H9 (cell line): ENCODE measurements at regions not wholly inside any gene's neighbourhood (a gene's known extent, or its start where the extent isn't known, plus 50 kb on each side); places are given as distances from the start of the nearest gene placed in this dataset.

ENCODE experiments used
- DNase-seq: peaks from one replicate; pipeline ENCODE4 v3.0.0-alpha.2; 2017
- H2AFZ ChIP-seq: one replicate; pipeline ENCODE4 v1.6.1; 2013; ENCODE audit warnings: mild to moderate bottlenecking, low read length, control low read depth, moderate library complexity
- H2AK5ac ChIP-seq: 2 replicates; pipeline ENCODE4 v1.6.1; 2013; ENCODE audit warnings: low read length, control low read depth, mixed read lengths; ENCODE audit not compliant: insufficient read length
- H2BK120ac ChIP-seq: one replicate; pipeline ENCODE4 v1.6.1; 2013; ENCODE audit warnings: low read depth, mild to moderate bottlenecking, low read length, control low read depth, inconsistent platforms; ENCODE audit not compliant: poor library complexity, severe bottlenecking
- H2BK12ac ChIP-seq: 2 replicates; pipeline ENCODE4 v1.6.1; 2013; ENCODE audit warnings: low read length, control low read depth, mixed read lengths, low read depth; ENCODE audit not compliant: insufficient read length
- H2BK15ac ChIP-seq: 2 replicates; pipeline ENCODE4 v1.6.1; 2013; ENCODE audit warnings: low read depth, low read length, control low read depth
- H2BK20ac ChIP-seq: one replicate; pipeline ENCODE4 v1.6.1; 2013; ENCODE audit warnings: low read depth, mild to moderate bottlenecking, low read length, control low read depth, inconsistent platforms; ENCODE audit not compliant: poor library complexity, severe bottlenecking
- H2BK5ac ChIP-seq: 2 replicates; pipeline ENCODE4 v1.6.1; 2013; ENCODE audit warnings: low read length, control low read depth, mixed read lengths; ENCODE audit not compliant: insufficient read length
- H3K14ac ChIP-seq: 2 replicates; pipeline ENCODE4 v1.6.1; 2013; ENCODE audit warnings: low read length, control low read depth; ENCODE audit not compliant: insufficient read depth
- H3K18ac ChIP-seq: 2 replicates; pipeline ENCODE4 v1.6.1; 2013; ENCODE audit warnings: low read depth, mild to moderate bottlenecking, mixed read lengths, low read length, control low read depth; ENCODE audit not compliant: insufficient read length
- H3K23ac ChIP-seq: 2 replicates; pipeline ENCODE4 v1.6.1; 2013; ENCODE audit warnings: low read length, control low read depth, mixed read lengths, low read depth; ENCODE audit not compliant: insufficient read length
- H3K23me2 ChIP-seq: 2 replicates; pipeline ENCODE4 v1.6.1; 2013; ENCODE audit warnings: low read depth, mild to moderate bottlenecking, mixed read lengths, low read length, control low read depth; ENCODE audit not compliant: insufficient read length, poor library complexity, severe bottlenecking
- H3K27ac ChIP-seq: 2 replicates; pipeline ENCODE4 v1.5.1; 2013; ENCODE audit warnings: low read length, control low read depth, mixed read lengths, low read depth; ENCODE audit not compliant: insufficient read length
- H3K27me3 ChIP-seq: 2 replicates; pipeline ENCODE4 v1.6.1; 2013; ENCODE audit warnings: low read length, control low read depth, inconsistent platforms; ENCODE audit not compliant: insufficient read depth
- H3K4ac ChIP-seq: 2 replicates; pipeline ENCODE4 v1.6.1; 2013; ENCODE audit warnings: low read depth, mild to moderate bottlenecking, control low read depth, inconsistent platforms, low read length, moderate library complexity
- H3K4me1 ChIP-seq: 2 replicates; pipeline ENCODE4 v1.6.1; 2013; ENCODE audit warnings: low read length, control low read depth, inconsistent platforms; ENCODE audit not compliant: insufficient read depth
- H3K4me2 ChIP-seq: 2 replicates; pipeline ENCODE4 v1.6.1; 2013; ENCODE audit warnings: low read length, control low read depth, mixed read lengths; ENCODE audit not compliant: insufficient read length, insufficient read depth
- H3K56ac ChIP-seq: 2 replicates; pipeline ENCODE4 v1.6.1; 2013; ENCODE audit warnings: low read depth, mild to moderate bottlenecking, mixed read lengths, low read length, control low read depth; ENCODE audit not compliant: insufficient read length
- H3K79me1 ChIP-seq: 2 replicates; pipeline ENCODE4 v1.6.1; 2013; ENCODE audit warnings: low read depth, mild to moderate bottlenecking, moderate library complexity, low read length, control low read depth, inconsistent platforms; ENCODE audit not compliant: insufficient read depth, poor library complexity, severe bottlenecking
- H3K79me2 ChIP-seq: 2 replicates; pipeline ENCODE4 v1.6.1; 2013; ENCODE audit warnings: low read length, control low read depth, inconsistent platforms; ENCODE audit not compliant: insufficient read depth
- H3K9ac ChIP-seq: 2 replicates; pipeline ENCODE4 v1.6.1; 2013; ENCODE audit warnings: low read length, control low read depth, mixed read lengths; ENCODE audit not compliant: insufficient read length; ENCODE audit errors: extremely low read depth
- H3K9me3 ChIP-seq: one replicate; pipeline ENCODE4 v1.6.1; 2013; ENCODE audit warnings: low read depth, low read length, inconsistent platforms; ENCODE audit not compliant: control insufficient read depth
- H3T11ph ChIP-seq: one replicate; pipeline ENCODE4 v1.6.1; 2013; ENCODE audit warnings: mild to moderate bottlenecking, low read length, control low read depth, inconsistent platforms
- H4K20me1 ChIP-seq: one replicate; pipeline ENCODE4 v1.6.1; 2013; ENCODE audit not compliant: control insufficient read depth, insufficient read length, insufficient read depth
- H4K5ac ChIP-seq: 2 replicates; pipeline ENCODE4 v1.6.1; 2013; ENCODE audit warnings: low read depth, mild to moderate bottlenecking, mixed read lengths, low read length, control low read depth; ENCODE audit not compliant: insufficient read length
- H4K8ac ChIP-seq: replicated peaks from 2 replicates; pipeline ENCODE4 v1.6.1; 2013; ENCODE audit warnings: low read length, control low read depth, mixed read lengths, low read depth; ENCODE audit not compliant: insufficient read length
- H4K91ac ChIP-seq: 2 replicates; pipeline ENCODE4 v1.6.1; 2013; ENCODE audit warnings: low read depth, mild to moderate bottlenecking, moderate library complexity, mixed read lengths, low read length, control low read depth; ENCODE audit not compliant: insufficient read length
- H3K27ac Mint-ChIP-seq, 3 experiments: 2 replicates in 2 of 3; 3 replicates in 1 of 3; pipeline ENCODE4 v1.8.0; 2020 to 2021; ENCODE audit warnings: mixed read lengths in 3 of 3, mild to moderate bottlenecking in 1 of 3, moderate library complexity in 1 of 3
- H3K27me3 Mint-ChIP-seq: 2 replicates; pipeline ENCODE4 v1.8.0; 2021; ENCODE audit warnings: low read depth, mild to moderate bottlenecking, moderate library complexity, mixed read lengths
- H3K36me3 Mint-ChIP-seq, 3 experiments: 2 replicates in 2 of 3; 3 replicates in 1 of 3; pipeline ENCODE4 v1.8.0; 2020 to 2021; ENCODE audit warnings: low read depth in 3 of 3, mixed read lengths in 3 of 3; ENCODE audit not compliant: insufficient read depth in 1 of 3
- H3K4me1 Mint-ChIP-seq, 2 experiments: 2 replicates each; pipeline ENCODE4 v1.8.0; 2020; ENCODE audit warnings: mixed read lengths in 2 of 2
- H3K4me3 Mint-ChIP-seq, 2 experiments: 2 replicates in 1 of 2; 3 replicates in 1 of 2; pipeline ENCODE4 v1.8.0; 2020 to 2021; ENCODE audit warnings: mild to moderate bottlenecking in 2 of 2, mixed read lengths in 2 of 2, moderate library complexity in 1 of 2
- H3K9me3 Mint-ChIP-seq, 2 experiments: 2 replicates in 1 of 2; 3 replicates in 1 of 2; pipeline ENCODE4 v1.8.0; 2020; ENCODE audit warnings: mild to moderate bottlenecking in 2 of 2, mixed read lengths in 2 of 2, moderate library complexity in 1 of 2
- CTCF ChIP-seq: fragments of 200-600 bp; sonication (generic); conservative IDR thresholded peaks from 3 replicates; pipeline ENCODE4 v1.8.0; 2021; ENCODE audit warnings: antibody characterized with exemption, mild to moderate bottlenecking
- WGBS: extraction: QIAGEN DNeasy Blood & Tissue Kit; methylation state at CpG from one replicate; pipeline ENCODE4 v1.1.7; 2013; ENCODE audit warnings: missing lambda C conversion rate, low lambda C conversion rate, mixed read lengths; ENCODE audit not compliant: insufficient read length; ENCODE audit errors: extremely low coverage; 5-methylcytosine and 5-hydroxymethylcytosine counted together

- H3K23ac ChIP-seq: no peak overlapping the region
- no peak overlapping the region for H3K9ac ChIP-seq
- no peak overlapping the region for H3K4ac ChIP-seq
- H3T11ph ChIP-seq: no peak overlapping the region
- no peak overlapping the region for H2BK5ac ChIP-seq
- no peak overlapping the region for H3K56ac ChIP-seq
- Mint-ChIP-seq H3K9me3 (peaks cover 5 to 9% of the 10 kb centered on the region in 2 experiments; a peak in 4 of 5 replicates), H3K27ac (no peak overlapping the region), H3K36me3 (peaks cover 0 to 7% (median 0%) of the 10 kb centered on the region in 3 experiments; a peak in 3 of 7 replicates), H3K4me3 (no peak overlapping the region), H3K27me3 (no peaks in the 10 kb centered on the region), H3K4me1 (peaks cover 5 to 6% of the 10 kb centered on the region in 2 experiments)
- no peak overlapping the region for H2BK15ac ChIP-seq
- H3K4me1 ChIP-seq: no peaks in the 10 kb centered on the region
- H2AK5ac ChIP-seq: no peak overlapping the region
- no peaks in the 10 kb centered on the region for H3K27me3 ChIP-seq
- H3K79me1 ChIP-seq: no peaks in the 10 kb centered on the region
- no peak overlapping the region for H3K18ac ChIP-seq
- no peak for DNase-seq
- no peak overlapping the region for H4K91ac ChIP-seq
- no peak overlapping the region for H2BK20ac ChIP-seq
- H3K23me2 ChIP-seq: no peaks in the 10 kb centered on the region
- no peak overlapping the region for H3K14ac ChIP-seq
- no CpG with 5 or more reads among the region's 3 CpGs for WGBS
- no peak overlapping the region for H4K5ac ChIP-seq
- no peak overlapping the region for H3K4me2 ChIP-seq
- H3K9me3 ChIP-seq: no peaks in the 10 kb centered on the region
- no peak overlapping the region for H4K8ac ChIP-seq
- H2BK12ac ChIP-seq: no peak overlapping the region
- no peaks in the 10 kb centered on the region for H3K79me2 ChIP-seq
- no peaks in the 10 kb centered on the region for H4K20me1 ChIP-seq
- H2AFZ ChIP-seq: no peak overlapping the region
- H3K27ac ChIP-seq: no peak overlapping the region
- TF ChIP-seq CTCF: no peak
- no peak overlapping the region for H2BK120ac ChIP-seq
Measured at GRCh38 chr21:17348357-17348756, 164.5 kb upstream of the CXADR start.
